Right forelimb (tissue), 1 donor: ENCODE measurements at regions not wholly inside any gene's neighbourhood (a gene's known extent, or its start where the extent isn't known, plus 50 kb on each side); places are given as distances from the start of the nearest gene placed in this dataset.

Source experiments
- DNase-seq: peaks from one replicate; pipeline ENCODE4 v3.0.0-alpha.2; 2018

DNA sequence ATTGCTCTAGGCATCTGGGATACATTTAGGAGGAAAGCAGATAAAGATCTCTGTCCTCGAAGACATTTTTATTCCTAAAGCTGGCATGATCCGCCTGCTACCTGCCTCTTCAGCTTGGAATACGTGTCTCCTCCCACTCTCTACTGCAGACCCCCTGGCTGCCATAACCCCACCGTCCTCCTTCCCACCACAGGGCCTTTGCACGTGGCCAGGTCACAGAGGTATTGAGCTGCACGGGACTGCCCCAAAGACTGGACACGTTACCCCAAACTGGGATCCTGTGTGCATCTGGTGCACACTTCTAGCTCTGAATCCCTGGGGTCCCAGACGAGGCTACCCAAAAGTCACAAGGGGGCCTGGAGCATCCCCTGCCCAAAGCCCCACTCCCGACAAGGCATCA is 351.2 kb upstream of the EEF2KMT start:
- DNase-seq, result no peak

DNA sequence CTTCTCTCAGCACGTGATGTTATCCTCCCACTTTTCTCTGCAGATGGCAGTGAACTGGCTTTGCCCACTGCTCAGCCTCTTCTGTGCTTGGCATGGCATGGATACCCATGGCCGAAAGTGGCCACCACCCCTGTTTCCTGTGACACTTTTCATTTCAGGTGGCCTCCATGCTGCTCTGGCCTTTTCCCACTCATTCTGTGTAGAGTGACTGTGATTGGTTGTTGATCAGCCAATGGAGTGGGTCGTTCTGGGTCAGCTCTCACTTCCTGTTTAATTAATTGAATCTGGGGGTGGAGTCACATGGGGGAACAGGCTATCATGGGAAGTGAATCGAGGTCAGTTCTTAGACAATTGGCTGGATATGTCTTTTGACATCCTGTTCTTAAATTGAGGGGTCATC is 350.1 kb upstream of the EEF2KMT start:
- no peak for DNase-seq

- DNase-seq, result no peak
Measured at GRCh38 chr16:5446623-5447240, 349.1 kb upstream of the EEF2KMT start.

- no peak for DNase-seq
Measured at GRCh38 chr16:5444189-5444588, 346.6 kb upstream of the EEF2KMT start.

GRCh38 chr16:5442986-5443385 is 345.4 kb upstream of the EEF2KMT start:
- DNase-seq, result no peak

DNA sequence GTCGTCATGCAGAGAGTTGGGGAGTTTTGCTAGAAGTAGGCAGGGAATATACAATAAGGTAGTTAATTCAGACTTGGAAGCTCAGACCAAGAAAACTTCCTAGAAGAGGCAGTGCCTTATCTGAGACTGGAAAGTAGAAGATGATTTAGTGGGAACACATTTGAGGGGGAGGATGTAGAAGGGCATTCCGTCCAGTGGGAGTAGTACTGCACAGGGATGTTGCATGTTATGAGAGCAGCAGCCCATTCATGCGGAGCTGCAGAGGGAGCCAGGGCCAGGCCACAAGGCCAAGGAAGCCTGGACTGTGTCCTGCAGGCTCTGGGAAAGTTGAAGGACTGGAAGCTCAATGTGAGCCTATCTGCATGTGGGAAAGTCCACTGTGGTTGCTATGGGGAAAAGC is 344.5 kb upstream of the EEF2KMT start:
- DNase-seq, result no peak

DNA sequence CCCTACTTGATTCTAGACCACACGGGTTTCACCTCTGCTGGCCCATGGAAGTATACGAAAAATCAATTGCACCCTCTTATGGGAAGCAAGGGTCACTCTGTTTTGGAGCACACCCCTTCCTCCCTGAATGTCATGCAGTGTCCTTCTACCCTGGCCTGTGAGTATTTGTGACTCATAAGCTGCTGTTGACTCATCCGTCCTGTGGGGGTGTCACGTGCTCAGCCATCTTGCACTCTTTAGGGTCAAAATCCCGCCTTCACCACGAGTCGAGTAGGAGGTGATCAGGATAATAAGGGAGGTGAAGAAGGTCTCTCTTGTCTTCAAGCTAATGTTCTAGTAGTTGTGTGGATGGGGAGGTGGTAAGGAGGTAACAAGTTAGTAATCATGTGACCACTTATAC is 341.0 kb upstream of the EEF2KMT start:
- no peak for DNase-seq

GRCh38 chr16:5433587-5433986 is 336.0 kb upstream of the EEF2KMT start:
- DNase-seq, result no peak

DNA sequence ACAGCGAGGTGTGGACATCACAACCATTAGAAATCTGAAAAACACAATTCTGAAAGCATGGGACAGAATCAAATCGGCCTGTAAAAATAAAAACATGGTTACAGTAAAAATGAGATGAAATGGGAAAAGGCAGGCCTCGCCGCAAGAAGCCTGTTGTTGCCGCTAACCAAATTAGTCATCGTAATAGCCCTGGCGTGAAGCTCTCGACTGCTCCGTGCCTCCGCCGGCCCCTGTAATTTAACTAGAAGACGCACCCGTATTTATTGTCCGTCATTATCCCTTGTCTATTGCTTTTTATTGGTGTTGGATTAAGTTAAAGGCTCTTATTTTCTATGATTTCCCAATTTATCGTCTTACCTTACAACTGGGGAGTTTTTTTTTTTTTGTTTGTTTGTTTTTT is 334.6 kb upstream of the EEF2KMT start:
- DNase-seq, result no peak

DNA sequence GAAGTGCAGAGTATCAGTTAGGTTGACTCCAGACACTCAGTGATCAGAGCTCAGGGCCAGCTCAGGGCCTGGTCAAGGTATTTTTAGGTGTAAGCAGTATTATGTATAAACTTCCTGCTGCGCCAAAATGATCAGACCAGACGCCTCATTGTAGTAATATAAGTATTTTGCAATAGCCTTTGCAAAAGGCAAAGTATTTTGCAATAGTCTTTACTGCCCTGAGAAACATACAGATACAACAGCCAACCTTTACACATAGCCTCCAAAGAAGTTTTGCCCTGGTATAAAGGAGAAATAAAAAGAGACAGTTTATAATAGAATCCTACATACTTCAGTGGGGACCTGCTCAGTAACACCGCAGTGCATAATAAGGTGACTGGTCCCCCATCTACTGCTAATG is 333.0 kb upstream of the EEF2KMT start:
- DNase-seq, result no peak

DNA sequence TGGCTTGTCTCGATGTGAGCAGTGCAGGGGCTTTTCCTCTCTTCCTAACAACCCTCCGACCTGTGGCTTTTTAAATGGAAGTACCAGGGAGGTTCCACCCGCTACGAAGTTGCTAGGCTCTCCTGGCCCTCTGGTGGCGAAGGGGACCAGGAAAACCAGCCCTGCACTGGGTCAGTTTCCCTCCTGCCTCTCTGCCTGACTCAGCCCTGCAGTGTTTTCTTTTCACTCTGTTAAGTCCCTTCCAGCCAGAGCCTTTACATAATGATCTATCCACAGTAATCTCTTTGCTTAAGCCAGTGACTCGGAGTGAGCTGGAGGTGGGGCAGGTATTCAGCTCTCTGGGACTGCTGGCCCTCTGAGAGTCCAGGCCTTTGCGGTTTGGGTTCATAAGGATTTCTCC is 331.3 kb upstream of the EEF2KMT start:
- DNase-seq, result no peak

DNA sequence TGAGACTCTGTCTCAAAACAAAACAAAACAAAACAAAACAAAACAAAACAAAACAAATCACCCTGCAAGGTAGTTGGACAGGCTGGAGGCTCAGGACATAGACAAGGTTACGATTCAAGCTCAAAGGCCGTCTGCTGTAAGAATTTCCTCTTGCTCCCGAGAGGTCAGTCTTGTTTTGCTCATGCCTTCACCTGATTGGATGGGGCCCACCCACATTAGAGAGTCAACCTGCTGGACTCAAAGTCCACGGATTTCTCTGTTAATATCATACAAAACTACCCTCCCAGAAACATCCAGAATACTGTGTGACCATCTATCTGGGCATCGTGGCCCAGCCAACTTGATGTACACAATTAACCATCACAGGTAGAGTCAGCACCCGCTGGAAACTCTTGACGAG is 330.0 kb upstream of the EEF2KMT start:
- no peak for DNase-seq

DNA sequence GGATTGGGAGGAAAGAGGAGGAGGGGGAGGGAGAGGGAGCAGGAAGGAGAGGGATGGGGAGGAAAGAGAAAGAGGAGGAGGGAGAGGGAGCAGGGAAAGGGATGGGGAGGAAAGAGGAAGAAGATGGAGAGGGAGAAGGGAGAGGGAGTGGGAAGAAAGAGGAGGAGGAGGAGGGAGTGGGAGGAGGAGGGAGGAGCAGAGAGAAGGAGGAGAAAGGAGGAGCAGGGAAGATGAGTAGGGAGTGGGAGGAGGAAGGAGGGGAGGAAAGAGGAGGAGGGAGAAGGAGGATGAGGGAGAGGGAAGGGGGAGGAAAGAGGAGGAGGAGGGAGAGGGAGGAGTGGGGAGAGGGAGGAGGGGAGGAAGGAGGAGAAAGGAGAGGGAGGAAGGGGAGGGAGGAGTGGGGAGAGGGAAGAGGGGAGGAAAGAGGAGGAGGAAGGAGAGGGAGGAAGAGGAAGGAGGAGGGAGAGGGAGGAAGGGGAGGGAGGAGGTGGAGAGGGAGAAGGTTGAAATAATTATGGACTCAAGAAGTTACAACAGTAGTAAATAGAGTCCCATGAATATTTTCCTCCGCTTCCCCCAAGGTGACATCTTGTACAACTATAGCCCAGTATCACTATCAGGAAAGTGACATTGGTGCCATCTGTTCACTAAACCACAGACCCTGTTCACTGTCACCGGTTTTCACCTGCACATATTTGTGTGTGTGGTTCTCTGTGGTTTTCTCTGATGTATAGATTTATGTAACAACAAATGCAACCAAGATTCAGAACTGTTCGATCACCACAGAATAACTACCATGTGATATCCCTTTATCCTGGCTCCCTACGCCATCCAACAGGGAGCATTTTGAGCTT is 325.3 kb upstream of the EEF2KMT start:
- DNase-seq, result no peak

GRCh38 chr16:5422047-5422446 is 324.5 kb upstream of the EEF2KMT start:
- no peak for DNase-seq

DNA sequence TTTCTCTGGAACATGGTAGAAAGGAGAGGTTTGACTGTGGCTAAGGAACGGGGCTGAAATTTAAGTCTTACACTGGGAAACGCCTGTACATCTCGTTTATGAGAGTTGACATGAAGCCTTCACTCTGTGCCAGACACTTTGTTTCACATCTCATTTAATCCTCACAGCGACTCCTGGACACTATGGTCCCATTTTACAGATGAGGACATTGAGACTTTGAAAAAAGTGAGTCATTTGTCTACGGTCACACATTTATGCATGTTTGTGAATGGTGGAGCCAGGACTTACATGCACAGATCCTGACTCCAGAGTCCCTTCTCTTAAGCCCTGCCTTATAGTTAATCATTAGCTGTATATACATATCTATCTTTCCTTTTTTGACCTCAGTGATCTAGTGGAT is 318.4 kb upstream of the EEF2KMT start:
- DNase-seq, result no peak

DNA sequence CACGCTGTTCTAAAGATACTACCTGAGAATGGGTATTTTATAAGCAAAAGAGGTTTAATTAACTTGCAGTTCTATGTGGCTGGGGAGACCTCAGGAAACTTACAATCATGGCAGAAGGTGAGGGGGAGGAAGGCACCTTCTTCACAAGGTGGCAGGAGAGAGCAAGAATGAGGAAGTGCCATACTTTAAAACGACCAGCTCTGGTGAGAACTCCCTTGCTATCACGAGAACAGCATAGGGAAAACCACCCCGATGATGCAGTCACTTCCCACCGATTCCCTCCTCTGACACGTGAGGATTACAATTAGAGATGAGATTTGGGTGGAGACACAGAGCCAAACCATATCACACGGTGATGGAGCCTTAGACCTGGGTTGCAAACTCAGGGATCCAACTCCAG is 317.5 kb upstream of the EEF2KMT start:
- no peak for DNase-seq

GRCh38 chr16:5412731-5413130 is 315.1 kb upstream of the EEF2KMT start:
- no peak for DNase-seq

- DNase-seq, result no peak
Measured at GRCh38 chr16:5398203-5398602, 300.6 kb upstream of the EEF2KMT start.

DNA sequence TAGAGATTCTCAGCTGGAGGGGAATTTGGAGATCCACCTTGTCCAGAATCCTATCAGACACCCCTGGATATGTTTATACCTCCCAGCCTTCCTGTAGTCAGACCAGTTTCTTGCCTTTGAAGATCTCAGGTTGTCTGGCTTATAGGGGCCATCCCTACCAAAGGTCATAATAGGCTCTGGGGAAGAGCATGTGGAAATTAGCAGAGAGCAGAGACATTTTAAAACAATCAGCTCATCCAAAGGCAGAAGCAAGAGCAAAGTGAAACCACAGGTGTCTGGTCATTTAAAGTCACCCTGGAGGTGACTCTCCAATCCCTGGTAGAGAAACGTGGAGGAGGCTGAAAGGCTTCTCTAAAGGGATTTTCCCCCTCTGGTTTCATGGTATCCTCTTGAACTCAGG is 299.3 kb upstream of the EEF2KMT start:
- DNase-seq, result no peak

- DNase-seq, result no peak
Measured at GRCh38 chr16:5393070-5393469, 295.5 kb upstream of the EEF2KMT start.

DNA sequence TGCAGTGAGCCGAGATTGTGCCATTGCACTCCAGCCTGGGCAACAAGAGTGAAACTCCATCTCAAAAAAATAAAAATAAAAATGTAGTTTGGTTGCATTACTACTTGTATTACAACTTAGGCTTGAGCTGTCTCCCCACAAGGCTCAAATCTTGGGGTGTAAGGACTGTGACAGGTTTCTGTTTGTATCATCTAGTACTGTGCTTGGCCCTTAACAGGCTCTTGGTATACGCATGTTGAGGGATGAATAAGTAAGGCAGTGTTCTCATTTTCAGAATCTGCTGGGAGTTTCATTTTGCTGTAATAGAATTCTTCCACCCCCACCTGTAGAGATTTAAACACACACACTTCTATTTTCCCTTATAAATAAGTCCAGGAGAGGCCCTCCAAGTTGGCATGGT is 289.4 kb upstream of the EEF2KMT start:
- DNase-seq, result no peak

- DNase-seq, result no peak
Measured at GRCh38 chr16:5385811-5386210, 288.2 kb upstream of the EEF2KMT start.

- DNase-seq, result no peak
Measured at GRCh38 chr16:5385115-5385514, 287.5 kb upstream of the EEF2KMT start.

DNA sequence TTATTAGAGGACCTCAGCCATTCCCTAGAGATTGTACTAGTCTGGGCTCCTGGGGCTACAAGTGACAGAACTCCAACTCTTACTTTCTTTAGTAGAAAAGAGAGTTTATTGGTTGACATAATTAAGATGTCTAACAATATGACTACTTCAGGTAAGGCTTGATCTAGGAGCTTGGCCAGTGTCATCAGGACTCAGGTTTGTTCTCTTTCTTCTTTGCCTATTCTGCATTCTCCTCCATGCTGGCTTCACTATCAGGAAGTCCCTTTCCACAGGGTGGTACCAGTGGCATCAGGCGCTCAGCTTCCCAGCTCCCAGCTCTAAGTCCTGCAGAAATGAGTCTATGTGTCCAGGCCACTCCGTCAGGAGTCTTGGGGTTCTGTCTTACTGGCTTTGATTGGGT is 286.1 kb upstream of the EEF2KMT start:
- DNase-seq, result no peak

DNA sequence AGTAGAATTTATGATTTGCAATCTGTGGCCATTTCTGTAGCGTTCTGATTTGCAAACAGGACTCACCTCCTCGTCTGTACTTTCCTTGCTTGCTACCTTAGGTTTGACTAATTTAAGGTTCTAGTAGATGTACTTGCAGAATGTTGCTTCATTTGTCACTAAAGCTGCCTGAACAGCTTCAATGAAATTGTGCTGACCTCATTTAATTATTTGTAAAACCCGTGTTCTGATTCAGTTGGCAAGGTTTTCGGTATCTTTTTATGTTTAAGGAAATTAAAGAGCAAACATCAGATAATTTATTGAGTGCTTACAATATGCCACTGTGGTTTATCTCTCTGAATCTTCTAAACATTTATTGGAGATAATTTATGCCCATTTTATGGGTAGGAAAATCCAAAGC is 284.9 kb upstream of the EEF2KMT start:
- no peak for DNase-seq
